Stimulated activated CD4-positive, alpha-beta T cell treated with anti-CD3 and anti-CD28 coated beads, Interleukin-4, amount 100 ng/mL, for 4 hours (primary cell): ENCODE measurements at regions not wholly inside any gene's neighbourhood (a gene's known extent, or its start where the extent isn't known, plus 50 kb on each side); places are given as distances from the start of the nearest gene placed in this dataset.
"Not testable (repeated sequence)": the region's sequence is repeated elsewhere in the genome, so short reads cannot be mapped to it uniquely, and the experiment has no call there.

Source experiments
- DNase-seq, 2 experiments: peaks; one replicate each; pipeline ENCODE4 v3.0.0-alpha.2; 2020

DNA sequence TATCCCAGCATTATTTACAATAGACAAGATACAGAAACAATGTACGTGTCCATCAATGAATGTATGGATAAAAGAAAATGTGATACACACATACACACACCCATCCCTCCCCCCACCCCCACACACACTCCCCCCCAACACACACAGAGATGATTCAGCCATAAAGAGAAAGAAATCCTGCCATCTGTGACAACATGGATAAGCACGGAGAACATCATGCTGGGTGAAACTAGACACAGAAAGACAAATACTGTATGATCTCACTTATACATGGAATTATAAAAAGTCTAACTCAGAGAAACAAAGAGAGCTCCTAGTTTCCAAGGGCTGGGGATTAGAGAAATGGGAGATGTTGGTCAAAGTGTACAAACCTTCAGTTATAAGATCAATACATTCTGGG lies 104.8 kb upstream of the LY86 start:
- no peak for DNase-seq

DNA sequence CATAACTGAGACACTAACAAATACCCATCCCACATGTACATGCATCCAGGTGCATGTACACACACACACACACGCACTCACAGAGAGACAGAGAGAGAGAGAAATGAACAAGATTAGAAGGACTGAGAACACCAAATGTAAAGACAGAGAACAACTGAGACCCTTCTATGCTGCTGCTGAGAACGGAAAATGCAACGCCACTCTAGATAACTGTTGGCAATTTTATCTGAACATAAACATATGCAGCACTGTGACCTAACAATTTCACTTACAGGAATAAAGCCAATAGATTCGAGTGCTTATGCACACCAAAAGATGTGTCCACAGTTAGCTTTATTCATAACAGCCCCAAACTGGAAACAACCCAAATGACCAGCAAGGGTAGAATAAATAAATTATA lies 103.8 kb upstream of the LY86 start:
- no peak for DNase-seq

DNA sequence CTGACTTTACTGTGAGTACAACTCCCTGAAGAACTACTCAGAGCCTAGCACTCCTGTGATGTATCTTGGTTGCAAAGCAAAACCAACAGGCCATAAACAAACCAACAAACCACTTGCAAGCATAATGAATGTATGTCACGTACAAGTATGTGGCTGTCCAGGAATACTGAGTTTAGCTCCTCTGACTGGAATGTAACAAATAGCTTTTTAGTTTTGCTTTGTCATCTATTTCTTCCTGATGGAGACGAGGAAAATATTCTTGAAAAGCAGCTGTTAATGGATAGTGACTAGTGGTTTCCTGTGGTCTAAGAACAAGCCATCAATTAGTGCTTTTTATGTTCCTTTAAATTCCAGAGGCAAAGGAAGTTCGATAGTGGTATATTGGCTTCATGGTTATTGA lies 101.9 kb upstream of the LY86 start:
- no peak for DNase-seq

DNA sequence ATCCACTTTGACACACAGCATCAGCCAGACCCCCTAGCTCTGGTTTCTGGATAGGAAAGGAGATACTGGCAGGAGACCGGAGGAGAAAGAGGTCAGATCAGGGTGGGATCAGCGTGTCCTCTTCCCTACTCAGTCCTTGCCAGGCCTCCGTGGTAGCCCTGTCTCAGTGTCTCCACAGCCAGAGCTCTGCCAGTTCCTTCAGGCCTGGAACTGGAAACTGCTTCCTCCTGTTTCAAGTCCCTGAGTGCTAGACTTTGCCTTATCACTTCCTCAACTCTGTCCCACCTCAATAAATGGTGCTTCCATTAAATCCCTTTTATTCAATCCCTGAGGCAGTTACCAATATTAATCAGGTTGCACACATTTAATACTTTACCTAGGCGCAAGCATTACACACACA lies 96.8 kb upstream of the LY86 start:
- DNase-seq = no peak

DNA sequence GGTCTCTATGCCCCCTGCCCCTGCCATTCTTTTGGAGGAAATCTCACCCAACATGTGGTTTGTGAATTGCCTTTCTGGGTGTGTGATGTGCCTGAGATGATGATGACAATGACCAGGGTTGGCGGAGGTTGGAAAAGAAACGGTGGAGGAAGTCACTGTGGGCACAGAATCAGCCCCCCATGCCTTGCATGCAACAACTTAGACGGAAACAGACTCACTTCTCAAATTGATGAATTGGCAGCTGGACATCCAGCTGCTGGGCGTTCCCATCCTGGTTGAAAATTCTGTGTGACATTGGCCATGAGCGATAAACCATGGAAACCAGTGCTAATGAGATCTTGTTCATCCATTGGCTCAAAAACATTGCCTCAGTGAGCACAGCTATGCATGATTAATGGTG lies 95.8 kb upstream of the LY86 start:
- no peak for DNase-seq

DNA sequence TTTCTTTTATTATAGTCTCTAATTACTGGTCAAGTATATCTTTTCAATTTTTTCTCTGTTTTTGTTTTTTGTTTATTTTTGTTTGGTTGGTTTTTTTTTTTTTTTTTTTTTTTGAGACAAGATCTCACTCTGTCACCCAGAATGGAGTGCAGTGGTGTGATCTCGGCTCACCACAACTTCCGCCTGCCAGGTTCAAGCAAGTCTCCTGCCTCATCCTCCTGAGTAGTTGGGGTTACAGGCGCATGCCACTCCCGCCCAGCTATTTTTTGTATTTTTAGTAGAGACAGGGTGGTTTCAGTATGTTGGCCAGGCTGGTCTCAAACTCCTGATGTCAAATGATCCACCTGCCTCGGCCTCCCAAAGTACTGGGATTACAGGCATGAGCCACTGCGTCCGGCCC lies 94.4 kb upstream of the LY86 start:
- not testable (repeated sequence) for DNase-seq

DNA sequence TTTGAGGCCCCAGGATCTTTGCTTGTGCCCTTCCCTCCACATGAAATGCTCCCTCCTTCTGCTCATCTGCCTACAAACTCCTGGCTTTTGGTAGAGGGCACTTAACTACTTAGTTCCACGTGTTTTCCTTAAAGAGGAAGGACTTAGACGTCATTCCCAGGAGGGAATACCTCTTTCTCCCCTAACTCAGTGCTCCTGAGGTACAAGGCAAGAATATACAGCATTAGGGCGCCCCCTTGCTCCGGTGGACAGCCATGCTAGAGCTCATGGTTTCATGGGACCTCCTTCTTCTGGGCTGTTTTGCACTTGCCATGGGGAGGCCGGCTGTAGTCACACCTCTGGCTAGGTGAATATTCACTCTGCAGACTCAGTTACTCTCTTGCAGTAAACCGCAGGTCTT lies 93.8 kb upstream of the LY86 start:
- peak in 1 of 2 experiments; percentile 8 for DNase-seq

DNA sequence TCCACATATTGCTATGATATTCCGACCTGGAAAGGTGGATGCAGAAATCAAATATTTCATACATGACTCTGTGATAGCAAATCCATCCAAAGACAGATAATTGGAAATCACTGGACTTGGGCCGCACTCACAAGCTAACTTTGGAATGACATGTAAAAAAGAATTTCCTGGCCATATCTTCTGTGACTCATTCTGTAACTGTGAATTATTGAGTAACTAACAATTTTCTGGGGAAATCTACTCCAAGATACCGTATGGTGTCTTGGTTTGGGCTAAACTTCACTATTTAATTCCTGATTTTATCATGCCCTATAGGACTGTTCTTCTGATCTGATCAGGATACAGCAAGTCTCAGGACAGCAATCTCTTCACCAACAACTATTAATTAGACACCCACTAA lies 92.7 kb upstream of the LY86 start:
- no peak for DNase-seq

DNA sequence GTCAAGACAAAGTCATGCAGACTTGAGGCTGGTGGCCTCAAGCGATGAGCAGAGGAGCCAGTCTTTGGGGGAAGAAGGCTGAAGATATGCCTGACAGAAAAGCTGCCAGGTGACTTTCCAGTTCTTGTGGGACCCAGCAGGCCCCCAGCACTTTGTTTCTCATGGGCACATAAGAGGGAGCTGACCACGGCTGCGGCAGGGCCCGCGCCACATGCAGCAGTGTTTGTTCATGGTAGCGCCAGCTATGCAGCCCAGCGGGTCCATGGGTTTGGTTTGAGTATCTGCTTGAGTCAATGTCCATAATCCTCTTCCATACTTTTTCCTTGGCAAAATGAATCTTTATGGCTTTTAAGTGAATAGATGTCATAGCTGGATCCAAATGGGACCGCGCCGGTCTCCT lies 91.0 kb upstream of the LY86 start:
- DNase-seq = no peak

DNA sequence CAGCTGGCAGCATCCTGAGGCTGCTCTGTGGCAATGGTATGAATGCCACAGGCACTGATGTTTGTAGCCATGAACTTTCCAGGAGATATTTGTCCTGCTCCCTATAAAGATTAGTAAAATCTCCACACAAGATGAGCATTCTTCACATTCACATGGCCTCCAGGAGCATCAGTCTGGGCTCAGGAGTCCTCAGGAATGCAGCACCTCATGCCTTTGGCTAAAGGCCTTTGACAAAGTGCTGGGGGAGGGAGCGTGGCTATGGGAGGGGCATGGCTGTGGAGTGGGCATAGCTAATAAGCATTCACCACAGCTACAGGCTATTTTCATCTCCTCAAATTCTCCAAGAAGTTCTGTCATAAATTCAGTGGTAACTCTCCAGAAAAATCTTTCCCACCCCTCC lies 90.5 kb upstream of the LY86 start:
- DNase-seq = no peak

DNA sequence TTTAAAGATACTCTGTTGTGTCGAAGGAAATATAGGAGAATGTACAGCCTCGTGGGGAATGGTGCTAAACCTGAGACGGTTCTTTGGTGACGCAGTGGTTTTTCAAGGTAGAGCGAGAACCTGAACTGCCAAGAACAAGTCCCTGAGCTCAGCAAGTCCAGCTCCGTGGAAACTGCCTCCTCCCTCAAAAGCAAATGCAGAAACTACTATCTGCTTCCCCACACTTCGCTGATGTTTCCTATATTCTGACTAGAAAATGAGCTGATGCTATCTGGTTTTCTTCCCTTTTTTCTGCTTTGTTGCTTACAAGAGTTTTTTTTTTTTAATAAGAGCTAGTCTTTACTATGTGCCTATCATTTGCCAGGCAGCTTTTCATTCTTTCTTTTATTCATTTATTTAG lies 85.3 kb upstream of the LY86 start:
- no peak for DNase-seq

DNA sequence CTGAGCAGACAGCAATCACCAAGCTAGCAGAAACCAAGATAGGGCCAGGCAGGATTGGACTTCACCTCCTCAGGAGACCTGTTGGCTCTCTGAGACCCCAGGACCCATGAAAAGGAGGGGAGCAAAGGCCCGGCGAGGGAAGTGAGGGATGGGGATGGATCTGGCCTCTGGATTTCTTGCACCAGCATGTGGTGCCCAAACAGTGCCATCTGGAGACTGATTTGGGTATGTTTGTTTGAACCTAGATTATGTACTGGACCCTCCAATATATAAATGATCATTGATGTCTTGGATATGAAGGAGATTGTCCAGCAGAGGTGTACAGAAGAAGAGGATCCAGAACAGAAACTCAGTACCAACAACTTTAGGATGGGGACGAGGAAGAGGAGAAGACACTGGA lies 83.4 kb upstream of the LY86 start:
- DNase-seq = no peak

DNA sequence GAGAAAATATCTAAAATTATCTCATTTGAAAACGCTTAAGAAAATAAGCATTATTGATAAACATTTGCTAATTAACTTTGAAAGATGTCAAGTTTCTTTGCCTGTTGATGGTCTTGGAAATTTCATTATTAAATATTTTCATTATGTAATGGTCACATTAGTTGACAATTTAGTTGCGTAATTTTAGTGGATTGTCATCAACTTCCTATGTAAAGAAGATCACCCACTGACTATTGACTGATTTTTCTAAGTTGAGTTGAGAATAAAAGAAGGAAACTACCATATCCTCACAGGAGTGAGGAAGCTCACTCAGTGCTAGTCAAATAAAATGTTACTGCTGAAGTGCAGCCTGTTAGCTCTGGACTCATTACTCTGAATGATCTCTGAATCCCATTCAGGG lies 79.9 kb upstream of the LY86 start:
- no peak for DNase-seq

DNA sequence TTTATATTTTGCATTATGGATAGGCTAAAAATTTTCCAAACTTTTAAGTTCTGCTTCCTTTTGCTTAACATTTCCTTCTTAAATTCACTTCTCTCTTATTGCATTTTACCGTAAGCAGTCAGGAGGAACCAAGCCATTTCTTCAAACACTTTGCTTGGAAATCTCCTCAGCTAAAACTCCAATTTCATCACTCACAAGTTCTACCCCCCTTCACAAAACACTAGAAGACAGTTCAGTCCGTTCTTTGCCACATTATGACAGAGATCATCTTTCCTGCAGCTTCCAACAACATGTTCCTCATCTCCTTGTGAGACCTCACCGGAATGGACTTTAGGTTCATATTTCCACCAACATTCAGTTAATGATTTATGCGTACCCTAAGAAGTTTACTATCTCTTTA lies 79.2 kb upstream of the LY86 start:
- no peak for DNase-seq

DNA sequence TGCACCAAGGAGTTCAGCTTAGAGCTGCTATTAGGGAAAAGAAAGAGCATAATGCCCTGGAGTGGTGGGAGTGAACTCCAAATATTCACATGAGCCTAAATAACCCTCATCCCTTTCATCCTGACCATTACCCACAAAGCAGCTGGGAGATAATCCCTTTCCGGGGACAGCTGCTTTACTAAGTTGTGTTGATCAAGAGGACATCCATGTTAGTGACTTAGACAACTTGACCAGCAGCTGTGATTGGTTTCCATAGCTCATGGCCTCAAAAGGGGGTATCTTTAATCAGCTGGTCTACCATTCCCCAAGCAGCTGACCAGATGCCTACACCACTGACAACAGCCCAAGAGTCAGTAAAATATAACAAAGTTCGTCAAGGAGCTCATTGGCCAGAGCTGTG lies 75.8 kb upstream of the LY86 start:
- DNase-seq = no peak

DNA sequence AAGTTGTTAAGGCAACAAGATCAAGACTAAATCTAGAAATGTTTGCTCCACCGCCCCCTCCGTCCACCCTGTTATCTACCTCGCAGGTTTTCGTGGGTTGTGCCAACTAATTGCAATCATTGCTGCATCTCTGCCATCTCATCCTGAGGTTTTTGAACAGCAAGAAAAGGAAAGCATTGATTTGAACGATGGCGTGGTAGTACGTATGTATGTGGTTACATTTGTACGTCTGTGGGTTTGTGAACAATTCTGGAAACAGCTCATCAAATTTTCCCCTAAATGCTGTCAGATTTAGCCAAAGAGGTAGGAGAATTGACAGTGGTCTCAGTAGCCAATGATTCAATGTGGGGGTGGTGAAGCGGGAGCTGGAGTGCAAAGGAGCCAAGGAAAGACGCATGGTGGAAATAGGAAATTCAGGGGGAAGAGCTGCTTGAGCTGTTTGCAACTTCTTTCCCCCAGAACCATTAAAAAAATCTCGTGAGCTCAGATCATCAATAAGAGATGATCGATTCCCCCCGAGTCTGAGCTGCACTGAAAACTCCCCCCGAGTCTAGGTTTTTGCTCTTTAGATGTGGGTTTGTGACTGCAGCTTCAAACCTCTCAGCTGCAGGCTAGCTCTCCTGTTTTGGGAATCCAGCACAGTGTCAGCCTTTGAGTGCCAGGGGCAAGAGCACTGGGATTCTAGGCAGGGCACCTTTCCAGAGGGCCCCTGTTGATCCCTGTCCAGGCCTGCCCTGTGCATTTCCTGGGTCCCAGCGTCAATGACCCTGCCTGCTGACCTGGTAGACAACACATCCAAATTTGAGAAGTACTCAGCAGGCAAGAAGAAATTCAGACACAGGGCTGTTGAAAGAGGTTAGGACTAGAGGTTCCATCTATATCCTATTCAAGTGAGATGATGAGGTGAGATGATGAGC lies 72.6 kb upstream of the LY86 start:
- DNase-seq = peak; percentile 17 to 26

DNA sequence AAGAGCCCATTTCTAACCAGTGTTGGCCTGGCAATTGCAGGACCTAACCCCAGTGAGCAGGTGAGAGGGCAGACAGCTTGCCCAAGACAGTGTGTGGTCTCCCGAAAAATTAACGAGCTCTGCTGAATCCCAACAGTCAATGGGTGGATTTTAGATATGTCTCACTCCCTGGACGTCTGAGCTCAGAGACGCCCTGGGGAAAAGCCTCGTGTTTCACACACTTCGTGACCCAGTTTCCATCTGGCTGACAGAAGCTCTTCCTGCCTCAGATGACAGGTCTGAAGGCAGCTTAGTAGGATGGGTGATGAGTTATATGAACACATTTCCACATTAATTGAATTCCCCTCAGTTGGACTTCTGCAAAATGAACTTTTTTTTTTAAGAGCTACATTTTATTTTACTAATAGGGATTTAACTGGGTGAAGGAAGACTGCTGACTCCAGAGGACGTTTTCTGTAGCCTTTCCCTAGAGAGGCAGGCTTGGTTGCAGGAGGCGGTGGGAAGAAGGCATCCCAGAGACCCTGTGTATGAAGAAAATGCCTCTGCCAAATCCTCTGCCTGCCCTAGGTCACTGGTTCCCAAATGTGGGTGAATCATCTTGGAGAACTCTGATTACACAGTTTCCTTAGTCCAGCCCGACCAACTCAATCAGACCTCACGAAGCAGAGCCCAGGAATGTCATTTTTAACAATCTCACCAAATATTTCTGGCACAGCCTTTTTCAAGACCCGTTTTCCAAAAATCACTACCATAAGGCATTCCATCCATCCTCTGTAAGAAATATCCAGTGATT lies 71.7 kb upstream of the LY86 start:
- no peak for DNase-seq

DNA sequence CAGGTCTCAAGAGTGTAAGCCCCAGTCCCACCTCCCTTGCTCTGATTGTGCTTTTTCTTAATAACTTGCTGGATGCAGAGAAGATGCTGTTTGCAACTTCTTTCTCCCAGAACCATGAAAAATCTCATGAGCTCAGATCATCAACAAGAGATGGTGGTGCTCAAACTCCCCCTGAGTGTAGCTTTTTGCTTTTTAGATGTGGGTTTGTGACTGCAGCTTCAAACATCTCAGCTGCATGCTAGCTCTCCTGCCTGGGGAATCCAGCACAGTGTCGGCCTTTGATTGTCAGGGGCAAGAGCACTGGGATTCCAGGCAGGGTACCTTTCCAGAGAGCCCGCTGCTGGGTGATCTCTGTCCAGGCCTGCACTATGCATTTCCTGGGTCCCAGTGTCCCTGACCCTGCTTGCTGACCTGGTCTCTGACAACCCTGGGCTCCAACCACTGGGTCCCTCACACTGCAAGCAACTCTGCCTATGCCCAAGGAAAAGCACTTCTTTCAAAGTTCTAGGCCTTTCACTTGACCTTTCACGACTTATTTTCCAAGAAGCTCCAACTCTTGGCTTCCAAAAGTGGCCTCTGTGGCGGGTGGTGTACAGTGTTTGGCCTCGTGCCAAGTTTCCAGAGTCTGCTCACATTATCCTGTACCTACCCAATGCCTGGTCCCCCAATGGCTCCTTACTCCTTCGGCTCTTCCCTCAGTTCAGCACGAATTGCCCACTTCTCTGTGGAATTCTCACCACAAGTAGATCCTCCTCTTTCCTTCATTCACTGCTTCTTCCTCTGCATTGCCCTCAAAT lies 69.7 kb upstream of the LY86 start:
- DNase-seq = no peak

DNA sequence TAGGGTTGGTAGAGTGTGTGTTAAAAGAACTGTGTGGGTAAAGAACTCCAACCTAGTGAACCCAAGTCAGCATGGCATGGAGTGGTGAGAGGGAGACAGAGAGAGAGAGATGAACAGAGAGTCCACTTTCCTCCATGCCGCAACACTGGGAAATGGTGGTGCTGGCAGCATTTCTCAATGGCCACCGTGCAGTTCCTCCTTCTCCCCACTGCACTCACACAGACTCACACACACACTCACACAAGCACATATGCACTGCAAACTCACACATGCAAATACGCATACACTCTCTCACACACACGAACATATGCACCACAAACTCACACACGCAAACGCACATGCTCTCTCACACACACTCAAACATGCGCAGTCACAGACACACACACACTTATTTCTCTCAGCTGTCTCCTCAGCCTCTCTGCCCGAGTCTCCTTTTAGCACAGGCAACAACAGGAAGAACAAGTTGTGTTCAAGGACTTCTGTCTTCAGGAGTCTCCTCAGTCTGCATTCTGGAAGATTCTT lies 66.5 kb upstream of the LY86 start:
- DNase-seq = no peak

DNA sequence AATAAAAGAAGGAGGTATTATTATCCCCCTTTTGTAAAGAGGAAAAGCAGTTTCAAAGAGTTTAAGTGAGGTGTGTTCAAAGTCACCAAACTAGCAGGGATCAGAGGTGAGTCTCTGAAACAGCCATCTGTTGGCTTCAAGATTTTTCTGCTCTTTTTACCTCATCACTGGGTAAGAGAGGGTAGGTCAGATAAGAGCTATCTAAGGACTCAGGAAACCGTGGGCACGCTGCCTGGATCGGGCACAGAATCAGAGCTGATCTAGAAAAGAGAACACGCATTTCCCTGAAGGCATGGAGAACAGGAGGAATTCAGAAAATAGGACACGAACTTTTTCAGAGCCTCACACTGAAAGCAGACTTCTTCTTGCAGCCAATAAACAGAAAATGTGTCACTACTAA lies 65.8 kb upstream of the LY86 start:
- no peak for DNase-seq

DNA sequence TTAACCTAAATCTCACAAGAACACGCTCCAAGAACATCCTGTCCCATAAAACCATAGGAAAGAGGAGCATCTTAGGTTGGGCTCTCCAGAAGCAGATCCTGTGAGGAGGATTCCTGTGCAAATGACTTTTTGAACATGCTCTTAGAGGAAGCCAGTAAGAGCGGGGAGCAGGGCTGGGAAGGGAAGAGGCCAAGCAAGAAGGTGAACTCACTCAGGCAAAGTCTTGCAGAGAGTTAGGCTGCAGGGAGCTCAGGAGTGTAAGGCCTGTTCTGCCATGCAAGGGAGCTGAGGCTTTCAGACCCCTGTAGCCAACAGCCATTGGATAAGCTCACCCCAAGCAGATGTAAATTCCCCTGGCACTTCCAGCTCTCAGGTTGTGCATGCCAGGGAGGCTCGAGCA lies 63.6 kb upstream of the LY86 start:
- no peak for DNase-seq

DNA sequence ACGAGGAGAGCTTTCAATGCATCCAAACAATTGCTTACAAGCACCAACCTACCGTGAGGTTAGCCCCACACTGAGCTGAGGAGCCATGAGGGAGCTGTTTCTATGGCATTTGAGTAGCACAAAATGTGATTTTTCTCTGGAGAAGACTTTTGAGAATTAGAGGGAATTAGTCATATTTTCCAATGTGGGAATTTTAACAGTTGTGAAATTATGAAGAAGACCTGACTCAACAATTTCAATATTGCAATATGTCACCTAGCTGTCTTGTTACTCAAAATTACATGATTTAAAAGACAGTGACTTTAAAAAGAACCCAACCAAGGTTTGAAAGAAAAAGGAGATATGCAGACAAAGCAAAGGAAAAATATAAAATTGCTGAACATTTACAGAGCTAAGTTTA lies 62.6 kb upstream of the LY86 start:
- no peak for DNase-seq

DNA sequence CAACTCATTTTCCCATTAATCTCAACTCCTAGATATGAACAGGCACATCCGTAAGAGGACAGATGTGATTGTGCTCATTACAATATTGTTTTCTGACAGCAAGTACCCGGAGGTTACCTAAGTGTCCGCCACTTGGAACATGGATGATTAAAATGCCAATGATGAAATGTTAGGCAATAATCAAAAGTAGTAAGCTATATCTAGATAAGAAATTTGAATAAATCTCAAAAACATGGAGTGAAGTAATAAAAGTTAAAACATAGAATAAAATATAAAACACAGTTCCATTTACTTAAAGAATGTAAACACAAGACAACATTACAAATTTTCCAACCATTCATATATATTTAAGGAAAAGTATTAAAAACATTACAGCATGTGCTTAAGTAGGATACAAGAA lies 59.2 kb upstream of the LY86 start:
- no peak for DNase-seq
